T-helper 2 cell treated with Interferon-gamma antibody and Interleukin-4, amounts not matched to agents 5 μg/mL and 100 μg/mL, for 36 hours (primary cell): ENCODE measurements at regions not wholly inside any gene's neighbourhood (a gene's known extent, or its start where the extent isn't known, plus 50 kb on each side); places are given as distances from the start of the nearest gene placed in this dataset.
"Not testable (repeated sequence)": the region's sequence is repeated elsewhere in the genome, so short reads cannot be mapped to it uniquely, and the experiment has no call there.

Experiments used
- DNase-seq: peaks from one replicate; pipeline ENCODE4 v3.0.0; 2021; ENCODE audit warnings: low spot score
- H3K27ac Mint-ChIP-seq: one replicate; pipeline ENCODE4 v1.8.0; 2021; ENCODE audit warnings: mild to moderate bottlenecking, mixed read lengths
- H3K27me3 Mint-ChIP-seq: one replicate; pipeline ENCODE4 v1.8.0; 2021; ENCODE audit warnings: low read depth, mixed read lengths
- H3K36me3 Mint-ChIP-seq: one replicate; pipeline ENCODE4 v1.8.0; 2021; ENCODE audit warnings: low read depth, mixed read lengths
- H3K4me1 Mint-ChIP-seq: one replicate; pipeline ENCODE4 v1.8.0; 2021; ENCODE audit warnings: low read depth, mixed read lengths
- H3K4me3 Mint-ChIP-seq: one replicate; pipeline ENCODE4 v1.8.0; 2022; ENCODE audit warnings: mild to moderate bottlenecking, moderate library complexity, mixed read lengths
- H3K9me3 Mint-ChIP-seq: one replicate; pipeline ENCODE4 v1.8.0; 2021; ENCODE audit warnings: mixed read lengths

GRCh38 chr6:113366505-113366904, 490.6 kb upstream of the MARCKS start:
- Mint-ChIP-seq H3K4me1 (no peaks in the 10 kb centered on the region), H3K36me3 (no peaks in the 10 kb centered on the region), H3K27me3 (no peaks in the 10 kb centered on the region), H3K9me3 (no peaks in the 10 kb centered on the region), H3K27ac (no peak overlapping the region), H3K4me3 (no peak overlapping the region)
- no peak for DNase-seq

- no peaks in the 10 kb centered on the region for H3K27me3 Mint-ChIP-seq
- H3K4me1 Mint-ChIP-seq, result no peaks in the 10 kb centered on the region
- H3K4me3 Mint-ChIP-seq, result no peak overlapping the region
- no peak overlapping the region for H3K27ac Mint-ChIP-seq
- DNase-seq, result no peak
- no peaks in the 10 kb centered on the region for H3K36me3 Mint-ChIP-seq
- no peaks in the 10 kb centered on the region for H3K9me3 Mint-ChIP-seq
Observed at GRCh38 chr6:113370508-113371502, 486.3 kb upstream of the MARCKS start.

- H3K4me1 Mint-ChIP-seq, H3K36me3 Mint-ChIP-seq, H3K9me3 Mint-ChIP-seq, H3K27ac Mint-ChIP-seq, DNase-seq, H3K27me3 Mint-ChIP-seq, H3K4me3 Mint-ChIP-seq: not testable (repeated sequence)
Observed at GRCh38 chr6:113375466-113375865, 481.7 kb upstream of the MARCKS start.

GRCh38 chr6:113375950-113376846, 480.9 kb upstream of the MARCKS start:
- no peak for DNase-seq
- Mint-ChIP-seq H3K27me3 (no peaks in the 10 kb centered on the region), H3K4me3 (no peak overlapping the region), H3K36me3 (no peaks in the 10 kb centered on the region), H3K9me3 (no peaks in the 10 kb centered on the region), H3K4me1 (no peaks in the 10 kb centered on the region), H3K27ac (no peak overlapping the region)

- no peaks in the 10 kb centered on the region for H3K4me1 Mint-ChIP-seq
- no peak overlapping the region for H3K27ac Mint-ChIP-seq
- H3K4me3 Mint-ChIP-seq, result no peak overlapping the region
- H3K36me3 Mint-ChIP-seq, result no peaks in the 10 kb centered on the region
- H3K9me3 Mint-ChIP-seq, result no peaks in the 10 kb centered on the region
- DNase-seq, result no peak
- no peaks in the 10 kb centered on the region for H3K27me3 Mint-ChIP-seq
Observed at GRCh38 chr6:113376847-113377165, 480.3 kb upstream of the MARCKS start.

- no peaks in the 10 kb centered on the region for H3K4me1 Mint-ChIP-seq
- no peak for DNase-seq
- H3K4me3 Mint-ChIP-seq, result no peak overlapping the region
- no peaks in the 10 kb centered on the region for H3K9me3 Mint-ChIP-seq
- H3K27ac Mint-ChIP-seq, result no peak overlapping the region
- no peaks in the 10 kb centered on the region for H3K36me3 Mint-ChIP-seq
- H3K27me3 Mint-ChIP-seq, result no peaks in the 10 kb centered on the region
Observed at GRCh38 chr6:113377362-113377942, 479.7 kb upstream of the MARCKS start.

GRCh38 chr6:113380591-113380990, 476.6 kb upstream of the MARCKS start:
- H3K4me1 Mint-ChIP-seq, result no peaks in the 10 kb centered on the region
- H3K36me3 Mint-ChIP-seq, result no peaks in the 10 kb centered on the region

GRCh38 chr6:113381232-113381631, 475.9 kb upstream of the MARCKS start:
- Mint-ChIP-seq H3K36me3 (no peaks in the 10 kb centered on the region), H3K4me1 (no peaks in the 10 kb centered on the region), H3K9me3 (no peaks in the 10 kb centered on the region), H3K4me3 (no peak overlapping the region), H3K27me3 (no peaks in the 10 kb centered on the region), H3K27ac (no peak overlapping the region)
- DNase-seq, result no peak

More at GRCh38 chr6:113380591-113380990, 476.6 kb upstream of the MARCKS start:
- DNase-seq, result no peak
- Mint-ChIP-seq H3K27me3 (no peaks in the 10 kb centered on the region), H3K9me3 (no peaks in the 10 kb centered on the region), H3K4me3 (no peak overlapping the region), H3K27ac (no peak overlapping the region)

GRCh38 chr6:113381959-113382358, 475.2 kb upstream of the MARCKS start:
- H3K27me3 Mint-ChIP-seq, result no peaks in the 10 kb centered on the region
- no peak overlapping the region for H3K4me3 Mint-ChIP-seq
- no peaks in the 10 kb centered on the region for H3K4me1 Mint-ChIP-seq
- DNase-seq, result no peak
- H3K36me3 Mint-ChIP-seq, result no peaks in the 10 kb centered on the region
- no peaks in the 10 kb centered on the region for H3K9me3 Mint-ChIP-seq
- H3K27ac Mint-ChIP-seq, result no peak overlapping the region

- DNase-seq, result no peak
- Mint-ChIP-seq H3K9me3 (no peaks in the 10 kb centered on the region), H3K36me3 (no peaks in the 10 kb centered on the region), H3K27me3 (no peaks in the 10 kb centered on the region), H3K4me1 (no peaks in the 10 kb centered on the region), H3K4me3 (no peak overlapping the region), H3K27ac (no peak overlapping the region)
Observed at GRCh38 chr6:113383701-113384100, 473.4 kb upstream of the MARCKS start.

- H3K36me3 Mint-ChIP-seq, result no peaks in the 10 kb centered on the region
- H3K4me3 Mint-ChIP-seq, result no peak overlapping the region
Observed at GRCh38 chr6:113385020-113385431, 472.1 kb upstream of the MARCKS start.

GRCh38 chr6:113388996-113389395, 468.1 kb upstream of the MARCKS start:
- H3K27ac Mint-ChIP-seq, result no peak overlapping the region
- no peaks in the 10 kb centered on the region for H3K36me3 Mint-ChIP-seq
- H3K9me3 Mint-ChIP-seq, result no peaks in the 10 kb centered on the region
- no peak for DNase-seq
- no peak overlapping the region for H3K4me3 Mint-ChIP-seq
- H3K4me1 Mint-ChIP-seq, result no peaks in the 10 kb centered on the region
- H3K27me3 Mint-ChIP-seq, result no peaks in the 10 kb centered on the region

More at GRCh38 chr6:113385020-113385431, 472.1 kb upstream of the MARCKS start:
- no peak for DNase-seq
- H3K27me3 Mint-ChIP-seq, result no peaks in the 10 kb centered on the region
- no peaks in the 10 kb centered on the region for H3K9me3 Mint-ChIP-seq
- H3K4me1 Mint-ChIP-seq, result no peaks in the 10 kb centered on the region
- H3K27ac Mint-ChIP-seq, result no peak overlapping the region

- Mint-ChIP-seq H3K36me3 (no peaks in the 10 kb centered on the region), H3K4me3 (no peak overlapping the region), H3K4me1 (no peaks in the 10 kb centered on the region), H3K27ac (no peak overlapping the region), H3K9me3 (no peaks in the 10 kb centered on the region), H3K27me3 (no peaks in the 10 kb centered on the region)
- DNase-seq, result no peak
Observed at GRCh38 chr6:113392551-113393055, 464.5 kb upstream of the MARCKS start.

- no peaks in the 10 kb centered on the region for H3K4me1 Mint-ChIP-seq
- H3K36me3 Mint-ChIP-seq, result no peaks in the 10 kb centered on the region
- no peaks in the 10 kb centered on the region for H3K9me3 Mint-ChIP-seq
- no peak overlapping the region for H3K4me3 Mint-ChIP-seq
- no peak for DNase-seq
- H3K27ac Mint-ChIP-seq, result no peak overlapping the region
- no peaks in the 10 kb centered on the region for H3K27me3 Mint-ChIP-seq
Observed at GRCh38 chr6:113394216-113394615, 462.9 kb upstream of the MARCKS start.
